Esophagus (tissue), 2 donors: ENCODE measurements at regions not wholly inside any gene's neighbourhood (a gene's known extent, or its start where the extent isn't known, plus 50 kb on each side); places are given as distances from the start of the nearest gene placed in this dataset.

Experiments
- H3K27ac ChIP-seq, 2 donors: one replicate each; pipeline ENCODE4 v1.5.1; 2013; ENCODE audit warnings: low read depth in 2 of 2, mild to moderate bottlenecking in 2 of 2, inconsistent platforms in 1 of 2, low read length in 1 of 2, moderate library complexity in 1 of 2
- H3K27me3 ChIP-seq, 2 donors: one replicate each; pipeline ENCODE4 v1.6.1; 2013; ENCODE audit warnings: low read length in 2 of 2, control low read depth in 1 of 2, mild to moderate bottlenecking in 1 of 2; ENCODE audit not compliant: insufficient read depth in 2 of 2, control insufficient read depth in 1 of 2
- H3K36me3 ChIP-seq, 2 donors: one replicate each; pipeline ENCODE4 v1.6.1; 2013; ENCODE audit warnings: low read length in 1 of 2; ENCODE audit not compliant: control insufficient read depth in 2 of 2, insufficient read depth in 2 of 2
- H3K4me1 ChIP-seq, 2 donors: one replicate each; pipeline ENCODE4 v1.6.1; 2013; ENCODE audit warnings: low read length in 1 of 2; ENCODE audit not compliant: control insufficient read depth in 2 of 2, insufficient read depth in 2 of 2
- H3K4me3 ChIP-seq, 2 donors: one replicate each; pipeline ENCODE4 v1.5.1; 2013; ENCODE audit warnings: low read length in 2 of 2, mild to moderate bottlenecking in 2 of 2, low read depth in 1 of 2, moderate library complexity in 1 of 2
- H3K9me3 ChIP-seq, 2 donors: one replicate each; pipeline ENCODE4 v1.6.1; 2013; ENCODE audit warnings: mild to moderate bottlenecking in 2 of 2, low read depth in 1 of 2, low read length in 1 of 2, moderate library complexity in 1 of 2; ENCODE audit not compliant: control insufficient read depth in 2 of 2, insufficient read depth in 1 of 2
- WGBS, 2 donors: extraction: QIAGEN DNeasy Blood & Tissue Kit; methylation state at CpG; one replicate each; pipeline ENCODE4 v1.1.7; 2013; 5-methylcytosine and 5-hydroxymethylcytosine counted together
- donor health status: healthy with polysubstance abuse.
- donor health status: Bipolar disorder and iron deficiency.

DNA sequence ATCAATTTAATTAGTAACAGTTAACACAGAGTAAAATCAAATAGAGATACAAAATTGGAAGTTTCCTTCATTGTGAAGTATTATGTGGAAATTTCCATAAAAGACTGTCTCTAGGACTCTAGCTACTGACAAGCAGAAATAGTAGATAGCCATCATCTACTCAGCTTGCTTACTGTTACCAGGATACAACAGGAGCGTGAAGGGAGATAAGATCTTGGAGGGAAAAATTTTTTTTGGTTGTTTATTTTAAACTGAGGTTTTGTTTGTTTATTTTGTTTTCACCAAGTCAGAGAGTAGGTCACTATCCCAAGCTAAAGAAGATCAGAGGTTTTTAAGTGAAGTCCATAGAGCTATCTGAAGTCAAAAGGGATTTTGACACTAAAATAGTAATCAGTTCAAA, 861.3 kb upstream of the MGAT4C start:
- 59 to 63% methylated on average over 1 of the region's 1 CpG for WGBS, 2 donors
- no peaks in the 10 kb centered on the region for H3K4me1 ChIP-seq
- no peak overlapping the region for H3K4me3 ChIP-seq
- H3K27me3 ChIP-seq, result no peaks in the 10 kb centered on the region
- H3K36me3 ChIP-seq, result no peaks in the 10 kb centered on the region
- no peaks in the 10 kb centered on the region for H3K9me3 ChIP-seq
- H3K27ac ChIP-seq, result no peak overlapping the region

GRCh38 chr12:87116780-87117179, 860.6 kb upstream of the MGAT4C start:
- H3K4me3 ChIP-seq, result no peak overlapping the region
- no peaks in the 10 kb centered on the region for H3K36me3 ChIP-seq
- no peaks in the 10 kb centered on the region for H3K4me1 ChIP-seq
- no peaks in the 10 kb centered on the region for H3K27me3 ChIP-seq
- H3K27ac ChIP-seq, result no peak overlapping the region
- WGBS, 2 donors, result 64 to 67% methylated on average over 6 of the region's 6 CpGs
- no peaks in the 10 kb centered on the region for H3K9me3 ChIP-seq

GRCh38 chr12:87112571-87113345, 856.6 kb upstream of the MGAT4C start:
- Histone ChIP-seq H3K4me3 (no peak overlapping the region), H3K36me3 (no peaks in the 10 kb centered on the region), H3K27ac (no peak overlapping the region), H3K4me1 (no peaks in the 10 kb centered on the region), H3K9me3 (no peaks in the 10 kb centered on the region), H3K27me3 (no peaks in the 10 kb centered on the region)
- WGBS, 2 donors, result 73 to 77% methylated on average over 3 of the region's 3 CpGs

- Histone ChIP-seq H3K4me1 (no peaks in the 10 kb centered on the region), H3K9me3 (no peaks in the 10 kb centered on the region), H3K27me3 (no peaks in the 10 kb centered on the region), H3K36me3 (no peaks in the 10 kb centered on the region), H3K4me3 (no peak overlapping the region), H3K27ac (no peak overlapping the region)
- WGBS, 2 donors, result 68 to 90% methylated on average over 3 of the region's 3 CpGs
Measured at GRCh38 chr12:87107766-87108165, 851.6 kb upstream of the MGAT4C start.

GRCh38 chr12:87107270-87107669, 851.1 kb upstream of the MGAT4C start:
- no peaks in the 10 kb centered on the region for H3K4me1 ChIP-seq
- no peaks in the 10 kb centered on the region for H3K36me3 ChIP-seq
- H3K27ac ChIP-seq, result no peak overlapping the region
- no peak overlapping the region for H3K4me3 ChIP-seq
- no peaks in the 10 kb centered on the region for H3K27me3 ChIP-seq
- 69 to 83% methylated on average over 3 of the region's 3 CpGs for WGBS, 2 donors
- no peaks in the 10 kb centered on the region for H3K9me3 ChIP-seq

DNA sequence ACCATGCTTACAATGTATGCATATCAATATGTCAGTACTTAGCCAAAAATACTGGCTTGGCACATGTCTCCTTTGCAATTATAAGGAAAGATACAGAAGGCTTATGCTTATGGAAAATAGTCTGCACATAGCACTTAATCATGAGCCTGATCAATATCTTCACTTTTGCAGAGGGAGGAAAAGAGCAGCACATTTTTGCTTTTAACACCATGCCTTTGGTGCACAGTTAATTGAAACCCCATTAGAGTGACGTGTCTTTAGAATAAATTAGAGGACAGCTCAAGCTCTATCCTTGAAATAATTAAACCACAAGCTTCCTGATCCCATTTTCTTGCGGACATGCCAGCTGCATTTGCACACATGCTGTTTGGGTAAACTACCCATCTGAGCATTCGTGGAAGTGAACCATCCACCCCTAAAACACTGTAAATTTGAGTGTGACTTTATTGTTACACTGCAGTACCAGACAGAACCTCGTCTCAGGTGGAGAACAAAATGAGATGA, 839.9 kb upstream of the MGAT4C start:
- H3K4me3 ChIP-seq, result no peak overlapping the region
- no peak overlapping the region for H3K27ac ChIP-seq
- no peaks in the 10 kb centered on the region for H3K27me3 ChIP-seq
- H3K9me3 ChIP-seq, result no peaks in the 10 kb centered on the region
- no peaks in the 10 kb centered on the region for H3K4me1 ChIP-seq
- no peaks in the 10 kb centered on the region for H3K36me3 ChIP-seq
- WGBS, 2 donors, result 73 to 81% methylated on average over 4 of the region's 4 CpGs

DNA sequence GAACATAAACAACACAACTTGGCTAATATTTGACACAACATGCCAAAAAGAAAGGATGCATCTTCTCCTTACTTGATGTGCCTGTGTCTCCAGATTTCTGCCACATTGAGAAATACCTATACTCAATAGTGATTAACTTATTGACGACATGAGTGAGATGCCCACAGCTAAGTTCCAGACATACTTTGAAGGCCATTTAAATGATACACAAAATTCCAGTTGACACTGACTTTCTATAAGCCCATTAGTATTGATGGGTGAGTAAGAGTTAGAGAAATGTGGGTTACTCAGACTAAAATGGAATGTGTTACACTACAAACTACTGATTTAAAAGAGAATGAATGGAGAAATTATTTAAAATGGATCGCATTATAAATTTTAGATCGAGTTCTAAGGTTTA, 838.2 kb upstream of the MGAT4C start:
- Histone ChIP-seq H3K27ac (no peak overlapping the region), H3K4me3 (no peak overlapping the region), H3K9me3 (no peaks in the 10 kb centered on the region), H3K36me3 (no peaks in the 10 kb centered on the region), H3K4me1 (no peaks in the 10 kb centered on the region), H3K27me3 (no peaks in the 10 kb centered on the region)
- WGBS, 2 donors, result 80 to 85% methylated on average over 3 of the region's 3 CpGs

GRCh38 chr12:87092421-87092820, 836.2 kb upstream of the MGAT4C start:
- Histone ChIP-seq H3K4me1 (no peaks in the 10 kb centered on the region), H3K4me3 (no peak overlapping the region), H3K36me3 (no peaks in the 10 kb centered on the region), H3K27me3 (no peaks in the 10 kb centered on the region), H3K9me3 (no peaks in the 10 kb centered on the region), H3K27ac (no peak overlapping the region)
- WGBS, 2 donors, result 87 to 90% methylated on average over 1 of the region's 1 CpG

- H3K4me3 ChIP-seq, result no peak overlapping the region
- H3K27ac ChIP-seq, result no peak overlapping the region
- WGBS, 2 donors, result 39 to 51% methylated on average over 3 of the region's 3 CpGs
- no peaks in the 10 kb centered on the region for H3K4me1 ChIP-seq
- no peaks in the 10 kb centered on the region for H3K36me3 ChIP-seq
- no peaks in the 10 kb centered on the region for H3K9me3 ChIP-seq
- no peaks in the 10 kb centered on the region for H3K27me3 ChIP-seq
Measured at GRCh38 chr12:87086118-87086891, 830.1 kb upstream of the MGAT4C start.
